Hepatocyte (in vitro differentiated cells): ENCODE measurements at regions not wholly inside any gene's neighbourhood (a gene's known extent, or its start where the extent isn't known, plus 50 kb on each side); places are given as distances from the start of the nearest gene placed in this dataset.

ENCODE experiments used
- EZH2 ChIP-seq: fragments of 200-600 bp; sonication (generic); IDR thresholded peaks from 2 replicates; pipeline ENCODE4 v1.6.1; 2016; ENCODE audit warnings: antibody characterized with exemption, mild to moderate bottlenecking, borderline replicate concordance
- TF ChIP-seq, protein P1 (sequence below): fragments of 200-600 bp; sonication (generic); IDR thresholded peaks from 2 replicates; pipeline ENCODE4 v1.5.1; 2016; ENCODE audit warnings: antibody characterized with exemption, mild to moderate bottlenecking; ENCODE audit not compliant: poor library complexity

DNA sequence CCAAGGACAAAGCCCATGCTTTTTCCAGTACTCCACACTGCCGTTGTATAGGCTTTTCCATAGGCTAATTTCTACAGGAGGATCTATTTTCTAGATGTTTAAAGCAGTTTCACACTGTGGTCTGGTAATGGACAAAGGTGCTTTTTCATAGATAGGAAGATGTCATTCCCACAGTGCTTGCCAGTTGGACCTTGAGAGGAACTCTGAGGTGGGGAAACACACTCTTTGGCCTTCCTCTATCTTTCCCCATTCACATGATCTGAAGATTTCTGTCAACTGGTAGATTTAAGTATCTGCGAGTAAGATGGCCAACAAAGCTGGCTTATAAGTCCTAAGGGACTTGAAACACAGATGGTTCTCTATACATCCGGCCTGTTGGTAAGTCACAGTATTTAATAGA, 477.3 kb downstream of the UTRN start:
- TF ChIP-seq, protein P1, sequence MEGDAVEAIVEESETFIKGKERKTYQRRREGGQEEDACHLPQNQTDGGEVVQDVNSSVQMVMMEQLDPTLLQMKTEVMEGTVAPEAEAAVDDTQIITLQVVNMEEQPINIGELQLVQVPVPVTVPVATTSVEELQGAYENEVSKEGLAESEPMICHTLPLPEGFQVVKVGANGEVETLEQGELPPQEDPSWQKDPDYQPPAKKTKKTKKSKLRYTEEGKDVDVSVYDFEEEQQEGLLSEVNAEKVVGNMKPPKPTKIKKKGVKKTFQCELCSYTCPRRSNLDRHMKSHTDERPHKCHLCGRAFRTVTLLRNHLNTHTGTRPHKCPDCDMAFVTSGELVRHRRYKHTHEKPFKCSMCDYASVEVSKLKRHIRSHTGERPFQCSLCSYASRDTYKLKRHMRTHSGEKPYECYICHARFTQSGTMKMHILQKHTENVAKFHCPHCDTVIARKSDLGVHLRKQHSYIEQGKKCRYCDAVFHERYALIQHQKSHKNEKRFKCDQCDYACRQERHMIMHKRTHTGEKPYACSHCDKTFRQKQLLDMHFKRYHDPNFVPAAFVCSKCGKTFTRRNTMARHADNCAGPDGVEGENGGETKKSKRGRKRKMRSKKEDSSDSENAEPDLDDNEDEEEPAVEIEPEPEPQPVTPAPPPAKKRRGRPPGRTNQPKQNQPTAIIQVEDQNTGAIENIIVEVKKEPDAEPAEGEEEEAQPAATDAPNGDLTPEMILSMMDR = no peak
- no peak for TF ChIP-seq EZH2
